Activated B cell treated with CpG ODN at 0.5 μM for 24 hours (primary cell): ENCODE measurements at regions not wholly inside any gene's neighbourhood (a gene's known extent, or its start where the extent isn't known, plus 50 kb on each side); places are given as distances from the start of the nearest gene placed in this dataset.

Source experiments
- ATAC-seq: fragments of 200-7000 bp; cut with Tn5 transposase; one replicate; pipeline ENCODE4 v1.10.0; 2021; ENCODE audit warnings: low read depth, mild to moderate bottlenecking, moderate library complexity
- CTCF ChIA-PET: fragments of 350-600 bp; sonication (Branson Sonifier 250); formaldehyde crosslinking; loops from one replicate; lab custom pipeline; 2021; ENCODE audit warnings: antibody characterized with exemption; lab: Charles Lee
- POLR2A ChIA-PET: fragments of 350-600 bp; sonication (Branson Sonifier 250); formaldehyde crosslinking; loops from one replicate; lab custom pipeline; 2021; ENCODE audit warnings: antibody characterized with exemption; lab: Charles Lee
- DNase-seq: peaks from one replicate; pipeline ENCODE4 v3.0.0; 2022
- H3K27ac Mint-ChIP-seq: one replicate; pipeline ENCODE4 v1.8.0; 2020; ENCODE audit warnings: mixed read lengths
- H3K27me3 Mint-ChIP-seq: one replicate; pipeline ENCODE4 v1.8.0; 2021; ENCODE audit warnings: mixed read lengths
- H3K36me3 Mint-ChIP-seq: one replicate; pipeline ENCODE4 v1.8.0; 2021; ENCODE audit warnings: low read depth, mixed read lengths
- H3K4me1 Mint-ChIP-seq: one replicate; pipeline ENCODE4 v1.8.0; 2021; ENCODE audit warnings: mixed read lengths
- H3K4me3 Mint-ChIP-seq: one replicate; pipeline ENCODE4 v1.8.0; 2020; ENCODE audit warnings: mild to moderate bottlenecking, mixed read lengths
- H3K9me3 Mint-ChIP-seq: one replicate; pipeline ENCODE4 v1.8.0; 2020; ENCODE audit warnings: mixed read lengths
- intact Hi-C: fragments of 100-400 bp; cut with micrococcal nuclease; formaldehyde crosslinking; loops from one replicate; pipeline ENCODE4 v1.15.1; 2024
- TF ChIP-seq, protein P1 (sequence below): fragments of 200-600 bp; IDR thresholded peaks from one replicate; pipeline ENCODE4 v1.8.0; 2022; ENCODE audit warnings: antibody characterized with exemption, mild to moderate bottlenecking

GRCh38 chr6:9408402-9409117 is 973.2 kb upstream of the SLC35B3 start:
- H3K4me1 Mint-ChIP-seq: no peaks in the 10 kb centered on the region
- ATAC-seq: no peak
- H3K27ac Mint-ChIP-seq: no peak overlapping the region
- TF ChIP-seq, protein P1, sequence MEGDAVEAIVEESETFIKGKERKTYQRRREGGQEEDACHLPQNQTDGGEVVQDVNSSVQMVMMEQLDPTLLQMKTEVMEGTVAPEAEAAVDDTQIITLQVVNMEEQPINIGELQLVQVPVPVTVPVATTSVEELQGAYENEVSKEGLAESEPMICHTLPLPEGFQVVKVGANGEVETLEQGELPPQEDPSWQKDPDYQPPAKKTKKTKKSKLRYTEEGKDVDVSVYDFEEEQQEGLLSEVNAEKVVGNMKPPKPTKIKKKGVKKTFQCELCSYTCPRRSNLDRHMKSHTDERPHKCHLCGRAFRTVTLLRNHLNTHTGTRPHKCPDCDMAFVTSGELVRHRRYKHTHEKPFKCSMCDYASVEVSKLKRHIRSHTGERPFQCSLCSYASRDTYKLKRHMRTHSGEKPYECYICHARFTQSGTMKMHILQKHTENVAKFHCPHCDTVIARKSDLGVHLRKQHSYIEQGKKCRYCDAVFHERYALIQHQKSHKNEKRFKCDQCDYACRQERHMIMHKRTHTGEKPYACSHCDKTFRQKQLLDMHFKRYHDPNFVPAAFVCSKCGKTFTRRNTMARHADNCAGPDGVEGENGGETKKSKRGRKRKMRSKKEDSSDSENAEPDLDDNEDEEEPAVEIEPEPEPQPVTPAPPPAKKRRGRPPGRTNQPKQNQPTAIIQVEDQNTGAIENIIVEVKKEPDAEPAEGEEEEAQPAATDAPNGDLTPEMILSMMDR: no peak
- POLR2A ChIA-PET: no interaction called here
- H3K9me3 Mint-ChIP-seq: no peaks in the 10 kb centered on the region
- H3K4me3 Mint-ChIP-seq: no peak overlapping the region
- no peaks in the 10 kb centered on the region for H3K36me3 Mint-ChIP-seq
- CTCF ChIA-PET: no interaction called here
- DNase-seq: no peak
- intact Hi-C loops: no loop called here
- H3K27me3 Mint-ChIP-seq: no peaks in the 10 kb centered on the region

- DNase-seq (no peak), ATAC-seq (no peak)
- CTCF ChIA-PET: no interaction called here
- Mint-ChIP-seq H3K27me3 (no peaks in the 10 kb centered on the region), H3K27ac (no peak overlapping the region), H3K4me3 (no peak overlapping the region), H3K4me1 (no peaks in the 10 kb centered on the region), H3K9me3 (no peaks in the 10 kb centered on the region), H3K36me3 (no peaks in the 10 kb centered on the region)
- POLR2A ChIA-PET: no interaction called here
- TF ChIP-seq, protein P1: no peak
- intact Hi-C loops: no loop called here
Measured at GRCh38 chr6:9405825-9406224, 970.5 kb upstream of the SLC35B3 start.

DNA sequence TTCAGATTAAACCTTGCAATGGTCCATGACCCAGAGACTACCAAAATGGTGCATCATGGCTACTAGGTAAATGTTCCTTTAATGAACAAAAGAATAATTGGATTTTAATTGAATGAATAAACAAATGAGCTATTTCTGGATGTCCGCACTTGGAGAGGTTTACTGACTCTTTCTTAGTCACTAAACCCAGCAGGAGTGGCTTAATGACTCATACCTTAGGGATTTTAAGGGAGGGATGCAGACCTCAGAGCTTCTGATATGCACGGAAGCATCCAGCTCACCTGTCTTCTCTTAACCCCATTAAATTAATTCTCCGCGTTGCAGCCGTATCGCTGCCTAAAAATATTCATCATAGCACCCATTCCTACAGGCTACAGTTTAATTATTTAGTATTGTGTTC is 970.0 kb upstream of the SLC35B3 start:
- intact Hi-C loops: no loop called here
- ATAC-seq: no peak
- Mint-ChIP-seq H3K36me3 (no peaks in the 10 kb centered on the region), H3K27me3 (no peaks in the 10 kb centered on the region), H3K4me3 (no peak overlapping the region), H3K9me3 (no peaks in the 10 kb centered on the region), H3K27ac (no peak overlapping the region), H3K4me1 (no peaks in the 10 kb centered on the region)
- DNase-seq: no peak
- POLR2A ChIA-PET: no interaction called here
- TF ChIP-seq, protein P1: no peak
- CTCF ChIA-PET: no interaction called here

DNA sequence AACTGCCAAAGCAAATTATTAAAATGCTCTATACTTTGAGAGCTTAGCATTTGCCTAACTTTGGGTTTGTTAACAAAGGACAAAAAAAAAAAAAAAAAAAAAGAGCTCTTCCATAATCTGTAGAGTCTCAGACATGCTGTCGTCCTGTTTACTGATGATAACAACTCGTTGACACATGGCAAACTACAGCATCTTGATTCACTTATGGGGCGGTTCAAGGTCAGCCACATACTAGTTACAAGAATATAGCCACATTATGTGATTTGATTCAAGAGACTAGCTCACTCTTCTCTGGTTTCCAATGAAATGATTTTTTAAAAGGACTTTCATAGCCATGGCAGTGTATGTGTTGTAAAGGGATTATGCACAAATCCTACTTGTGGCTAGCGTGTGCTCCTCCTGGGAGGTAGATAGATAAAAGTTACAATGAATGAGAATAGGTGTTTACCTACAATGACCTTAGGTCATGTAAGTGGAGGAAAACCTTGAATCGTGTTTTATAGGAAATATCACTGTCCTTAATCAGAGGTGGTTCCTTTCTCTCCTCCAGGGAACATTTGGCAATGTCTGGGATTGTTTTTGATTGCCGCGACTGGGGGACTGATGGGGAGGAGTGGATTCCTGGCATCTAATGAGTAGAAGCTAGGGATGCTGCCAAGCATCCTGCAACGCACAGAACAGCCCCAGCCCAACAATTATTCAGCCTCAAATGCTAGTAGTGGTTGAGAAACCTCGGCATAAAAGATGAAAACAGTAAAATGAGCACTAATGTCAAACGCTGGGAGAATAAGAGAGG is 969.2 kb upstream of the SLC35B3 start:
- TF ChIP-seq, protein P1: no peak
- H3K36me3 Mint-ChIP-seq: no peaks in the 10 kb centered on the region
- no peak for ATAC-seq
- no peak overlapping the region for H3K27ac Mint-ChIP-seq
- intact Hi-C loops: no loop called here
- no peak overlapping the region for H3K4me3 Mint-ChIP-seq
- no peaks in the 10 kb centered on the region for H3K9me3 Mint-ChIP-seq
- H3K27me3 Mint-ChIP-seq: no peaks in the 10 kb centered on the region
- POLR2A ChIA-PET: no interaction called here
- no peaks in the 10 kb centered on the region for H3K4me1 Mint-ChIP-seq
- no peak for DNase-seq
- CTCF ChIA-PET: no interaction called here

DNA sequence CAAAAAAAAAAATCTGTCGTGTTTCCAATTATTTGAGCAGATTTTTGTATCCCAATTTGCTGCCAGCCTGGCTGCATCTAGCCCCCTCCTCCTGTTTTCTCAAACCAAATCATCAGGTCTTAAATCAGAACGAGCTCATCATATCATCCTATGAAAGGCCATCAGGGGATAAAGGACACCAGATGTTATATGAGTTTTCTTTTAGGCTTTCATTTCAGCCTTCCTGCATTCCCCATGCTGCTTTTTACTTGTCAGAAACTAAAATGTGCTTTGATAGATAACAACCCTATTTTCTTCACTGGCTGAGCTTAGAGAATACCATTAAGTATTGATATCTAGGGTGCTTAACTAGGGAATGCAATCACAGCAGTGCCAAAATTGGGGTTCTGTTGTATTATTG is 968.4 kb upstream of the SLC35B3 start:
- TF ChIP-seq, protein P1: no peak
- POLR2A ChIA-PET: no interaction called here

More for the DNA sequence above, 968.4 kb upstream of the SLC35B3 start:
- intact Hi-C loops: no loop called here
- Mint-ChIP-seq H3K36me3 (no peaks in the 10 kb centered on the region), H3K4me3 (no peak overlapping the region), H3K9me3 (no peaks in the 10 kb centered on the region), H3K27ac (no peak overlapping the region), H3K4me1 (no peaks in the 10 kb centered on the region), H3K27me3 (no peaks in the 10 kb centered on the region)
- CTCF ChIA-PET: no interaction called here
- DNase-seq (no peak), ATAC-seq (no peak)
